Skeletal muscle tissue (tissue), 3 donors: ENCODE measurements at regions not wholly inside any gene's neighbourhood (a gene's known extent, or its start where the extent isn't known, plus 50 kb on each side); places are given as distances from the start of the nearest gene placed in this dataset.

ENCODE experiments used
- H3K27ac ChIP-seq: one replicate; pipeline ENCODE4 v1.7.0; 2013; ENCODE audit warnings: mild to moderate bottlenecking, low read depth, low read length, inconsistent platforms
- H3K27me3 ChIP-seq, 3 donors: one replicate each; pipeline ENCODE4 v1.7.0; 2013; ENCODE audit warnings: low read length in 3 of 3; ENCODE audit not compliant: control insufficient read depth in 3 of 3, insufficient read depth in 3 of 3
- H3K36me3 ChIP-seq, 3 donors: one replicate each; pipeline ENCODE4 v1.7.0; 2013; ENCODE audit warnings: low read length in 3 of 3; ENCODE audit not compliant: control insufficient read depth in 3 of 3, insufficient read depth in 3 of 3
- H3K4me1 ChIP-seq, 3 donors: one replicate each; pipeline ENCODE4 v1.7.0; 2013; ENCODE audit warnings: low read length in 3 of 3, mild to moderate bottlenecking in 3 of 3; ENCODE audit not compliant: control insufficient read depth in 3 of 3, insufficient read depth in 3 of 3
- H3K4me3 ChIP-seq, 3 donors: one replicate each; pipeline ENCODE4 v1.7.0; 2013; ENCODE audit warnings: low read length in 3 of 3
- H3K9ac ChIP-seq, 3 donors: one replicate each; pipeline ENCODE4 v1.7.0; 2013; ENCODE audit warnings: low read length in 3 of 3, mild to moderate bottlenecking in 3 of 3, moderate library complexity in 2 of 3, low read depth in 1 of 3
- H3K9me3 ChIP-seq, 3 donors: one replicate each; pipeline ENCODE4 v1.7.0; 2013; ENCODE audit warnings: low read length in 3 of 3; ENCODE audit not compliant: control insufficient read depth in 3 of 3
- donor health status: Osteomylitis.

- no peaks in the 10 kb centered on the region for H3K36me3 ChIP-seq
- H3K4me1 ChIP-seq: no peaks in the 10 kb centered on the region
- no peaks in the 10 kb centered on the region for H3K27me3 ChIP-seq
- H3K27ac ChIP-seq: no peak overlapping the region
- no peak overlapping the region for H3K9ac ChIP-seq
- H3K9me3 ChIP-seq: peaks cover 0 to 4% (median 0%) of the 10 kb centered on the region in 3 donors
- H3K4me3 ChIP-seq: no peak overlapping the region
These were observed 300.7 kb downstream of the NPR3 start for GRCh38 chr5:33011801-33012200.

- Histone ChIP-seq H3K4me1 (no peaks in the 10 kb centered on the region), H3K27me3 (no peaks in the 10 kb centered on the region), H3K36me3 (no peaks in the 10 kb centered on the region), H3K9ac (no peak overlapping the region), H3K27ac (no peak overlapping the region), H3K4me3 (no peak overlapping the region), H3K9me3 (no peaks in the 10 kb centered on the region)
These were observed 312.5 kb downstream of the NPR3 start for GRCh38 chr5:33023649-33024048.

GRCh38 chr5:33032271-33033070 lies 321.4 kb downstream of the NPR3 start:
- no peak overlapping the region for H3K27ac ChIP-seq
- H3K27me3 ChIP-seq: no peaks in the 10 kb centered on the region
- H3K9ac ChIP-seq: no peak overlapping the region
- no peaks in the 10 kb centered on the region for H3K9me3 ChIP-seq
- H3K4me3 ChIP-seq: no peak overlapping the region
- no peaks in the 10 kb centered on the region for H3K36me3 ChIP-seq
- no peaks in the 10 kb centered on the region for H3K4me1 ChIP-seq

- Histone ChIP-seq H3K27ac (no peak overlapping the region), H3K9ac (no peak overlapping the region), H3K4me3 (no peak overlapping the region)
These were observed 322.4 kb downstream of the NPR3 start for GRCh38 chr5:33033516-33033915.

GRCh38 chr5:33034777-33035176 lies 323.7 kb downstream of the NPR3 start:
- Histone ChIP-seq H3K27ac (no peak overlapping the region), H3K36me3 (no peaks in the 10 kb centered on the region), H3K27me3 (no peaks in the 10 kb centered on the region), H3K4me1 (no peaks in the 10 kb centered on the region), H3K4me3 (no peak overlapping the region), H3K9me3 (no peaks in the 10 kb centered on the region), H3K9ac (no peak overlapping the region)

More at GRCh38 chr5:33033516-33033915, 322.4 kb downstream of the NPR3 start:
- H3K27me3 ChIP-seq: no peaks in the 10 kb centered on the region
- H3K36me3 ChIP-seq: no peaks in the 10 kb centered on the region
- H3K4me1 ChIP-seq: no peaks in the 10 kb centered on the region
- no peaks in the 10 kb centered on the region for H3K9me3 ChIP-seq

GRCh38 chr5:33035851-33036527 lies 324.9 kb downstream of the NPR3 start:
- Histone ChIP-seq H3K27ac (no peak overlapping the region), H3K9me3 (peaks cover 2 to 8% (median 5%) of the 10 kb centered on the region in 3 donors), H3K36me3 (no peaks in the 10 kb centered on the region), H3K4me3 (no peak overlapping the region), H3K9ac (no peak overlapping the region), H3K4me1 (no peaks in the 10 kb centered on the region), H3K27me3 (no peaks in the 10 kb centered on the region)

GRCh38 chr5:33037076-33037475 lies 326.0 kb downstream of the NPR3 start:
- H3K27me3 ChIP-seq: no peaks in the 10 kb centered on the region
- no peaks in the 10 kb centered on the region for H3K36me3 ChIP-seq
- no peaks in the 10 kb centered on the region for H3K4me1 ChIP-seq
- H3K27ac ChIP-seq: no peak overlapping the region
- H3K9ac ChIP-seq: no peak overlapping the region
- H3K9me3 ChIP-seq: peaks cover 2 to 11% (median 7%) of the 10 kb centered on the region in 3 donors
- no peak overlapping the region for H3K4me3 ChIP-seq

- no peak overlapping the region for H3K27ac ChIP-seq
- no peaks in the 10 kb centered on the region for H3K36me3 ChIP-seq
- H3K9me3 ChIP-seq: peaks cover 2 to 11% (median 7%) of the 10 kb centered on the region in 3 donors
- H3K9ac ChIP-seq: no peak overlapping the region
- H3K4me3 ChIP-seq: no peak overlapping the region
- no peaks in the 10 kb centered on the region for H3K4me1 ChIP-seq
- H3K27me3 ChIP-seq: no peaks in the 10 kb centered on the region
These were observed 330.5 kb downstream of the NPR3 start for GRCh38 chr5:33041586-33041985.

- Histone ChIP-seq H3K4me3 (no peak overlapping the region), H3K9me3 (peaks cover 2 to 11% (median 7%) of the 10 kb centered on the region in 3 donors), H3K36me3 (no peaks in the 10 kb centered on the region), H3K4me1 (no peaks in the 10 kb centered on the region), H3K9ac (no peak overlapping the region), H3K27me3 (no peaks in the 10 kb centered on the region), H3K27ac (no peak overlapping the region)
These were observed 332.3 kb downstream of the NPR3 start for GRCh38 chr5:33043343-33043997.

GRCh38 chr5:33046091-33046490 lies 335.0 kb downstream of the NPR3 start:
- H3K36me3 ChIP-seq: no peaks in the 10 kb centered on the region
- H3K4me3 ChIP-seq: no peak overlapping the region
- H3K9ac ChIP-seq: no peak overlapping the region
- peaks cover 0 to 3% (median 2%) of the 10 kb centered on the region in 3 donors for H3K9me3 ChIP-seq
- no peak overlapping the region for H3K27ac ChIP-seq
- no peaks in the 10 kb centered on the region for H3K4me1 ChIP-seq
- no peaks in the 10 kb centered on the region for H3K27me3 ChIP-seq
